Activated T-cell treated with anti-CD3 and anti-CD28 coated beads for 24 hours (primary cell): ENCODE measurements at regions not wholly inside any gene's neighbourhood (a gene's known extent, or its start where the extent isn't known, plus 50 kb on each side); places are given as distances from the start of the nearest gene placed in this dataset.

ENCODE experiments used
- DNase-seq: peaks from one replicate; pipeline ENCODE4 v3.0.0-alpha.2; 2020; ENCODE audit warnings: low read depth

GRCh38 chr12:111010916-111011657 is 90.7 kb upstream of the MYL2 start:
- no peak for DNase-seq

- no peak for DNase-seq
These were observed 89.7 kb upstream of the MYL2 start for GRCh38 chr12:111010061-111010460.

- no peak for DNase-seq
These were observed 86.2 kb upstream of the MYL2 start for GRCh38 chr12:111006621-111007020.

GRCh38 chr12:110998971-110999370 is 78.6 kb upstream of the MYL2 start:
- DNase-seq = no peak

- DNase-seq = no peak
These were observed 77.8 kb upstream of the MYL2 start for GRCh38 chr12:110998165-110998564.

- DNase-seq = no peak
These were observed 76.0 kb upstream of the MYL2 start for GRCh38 chr12:110996415-110996814.

GRCh38 chr12:110995615-110996014 is 75.2 kb upstream of the MYL2 start:
- DNase-seq = no peak

- DNase-seq = no peak
These were observed 74.6 kb upstream of the MYL2 start for GRCh38 chr12:110995016-110995415.

GRCh38 chr12:110993434-110993833 is 73.1 kb upstream of the MYL2 start:
- no peak for DNase-seq

- no peak for DNase-seq
These were observed 72.5 kb upstream of the MYL2 start for GRCh38 chr12:110992909-110993308.

GRCh38 chr12:110983811-110984210 is 63.4 kb upstream of the MYL2 start:
- DNase-seq = no peak

- DNase-seq = no peak
These were observed 52.5 kb upstream of the MYL2 start for GRCh38 chr12:110972866-110973265.

- no peak for DNase-seq
These were observed 51.6 kb upstream of the MYL2 start for GRCh38 chr12:110971936-110972335.

- no peak for DNase-seq
These were observed 51.0 kb upstream of the MYL2 start for GRCh38 chr12:110971189-110971920.
